GM18951 (cell line): ENCODE measurements at regions not wholly inside any gene's neighbourhood (a gene's known extent, or its start where the extent isn't known, plus 50 kb on each side); places are given as distances from the start of the nearest gene placed in this dataset.

ENCODE experiments used
- POLR2A ChIP-seq: IDR thresholded peaks from 4 replicates; pipeline ENCODE4 v1.6.1; 2011; ENCODE audit warnings: mild to moderate bottlenecking; ENCODE audit not compliant: insufficient read length, insufficient read depth; ENCODE audit errors: extremely low read depth
- in situ Hi-C: fragments of 300-500 bp; cut with MboI; formaldehyde crosslinking; loops from one replicate; pipeline ENCODE4 v1.12.0; 2022; ENCODE audit warnings: low sequenced_read_pairs, mixed read lengths, inconsistent platforms; ENCODE audit not compliant: unreplicated experiment

DNA sequence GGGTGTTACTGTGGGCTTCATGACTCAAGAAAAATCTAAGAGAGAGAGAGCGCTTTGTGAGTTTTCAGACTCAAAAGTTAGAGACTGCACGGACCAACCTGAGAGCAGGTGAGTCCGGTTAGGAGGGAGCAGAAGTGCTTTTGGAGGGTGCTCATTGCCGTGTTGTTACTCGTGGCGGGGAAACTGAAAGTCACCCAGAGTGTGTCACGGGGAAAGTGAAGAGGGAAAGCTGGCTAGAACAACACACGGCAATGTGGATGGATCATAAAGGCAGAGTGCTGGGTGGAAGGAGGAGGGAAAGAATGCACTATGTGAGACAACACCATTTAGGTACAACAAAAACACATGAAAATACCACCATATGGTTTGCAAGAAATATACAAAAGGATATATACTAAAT lies 112.3 kb downstream of the BDH1 start:
- TF ChIP-seq POLR2A: no peak
- in situ Hi-C loops: no loop called here

DNA sequence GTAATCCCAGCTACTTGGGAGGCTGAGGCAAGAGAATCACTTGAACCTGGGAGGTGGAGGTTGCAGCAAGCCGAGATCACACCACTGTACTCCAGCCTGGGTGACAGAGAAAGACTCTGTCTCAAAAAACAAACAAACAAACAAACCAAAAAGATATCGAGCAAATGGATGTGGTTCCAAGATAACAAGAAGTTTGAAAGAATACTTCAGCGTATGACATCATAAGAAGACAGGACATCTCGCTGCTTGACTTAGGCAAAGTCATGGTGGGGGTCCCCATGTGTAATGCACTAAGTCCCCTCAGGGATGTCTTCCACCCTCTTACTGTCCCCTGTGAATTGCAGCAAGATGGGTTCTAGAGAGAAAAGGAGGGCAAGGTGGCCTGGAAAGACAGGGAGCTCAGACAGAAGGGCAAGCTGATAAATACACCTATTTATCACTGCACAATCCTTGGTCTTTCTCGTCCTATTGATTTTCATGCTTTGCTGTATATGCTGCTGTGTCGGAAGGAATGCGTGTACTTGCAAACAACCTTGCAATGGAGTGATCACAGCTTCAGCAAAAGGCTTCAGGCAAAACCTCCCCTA lies 115.0 kb downstream of the BDH1 start:
- in situ Hi-C loops: no loop called here
- TF ChIP-seq POLR2A: no peak

- TF ChIP-seq POLR2A: no peak
- in situ Hi-C loops: loop anchor here (10.0 kb wide), 1 partner anchor 74 kb away; no protein-coding TSS in a partner anchor
Measured at GRCh38 chr3:197438906-197439305, 116.9 kb downstream of the BDH1 start.

DNA sequence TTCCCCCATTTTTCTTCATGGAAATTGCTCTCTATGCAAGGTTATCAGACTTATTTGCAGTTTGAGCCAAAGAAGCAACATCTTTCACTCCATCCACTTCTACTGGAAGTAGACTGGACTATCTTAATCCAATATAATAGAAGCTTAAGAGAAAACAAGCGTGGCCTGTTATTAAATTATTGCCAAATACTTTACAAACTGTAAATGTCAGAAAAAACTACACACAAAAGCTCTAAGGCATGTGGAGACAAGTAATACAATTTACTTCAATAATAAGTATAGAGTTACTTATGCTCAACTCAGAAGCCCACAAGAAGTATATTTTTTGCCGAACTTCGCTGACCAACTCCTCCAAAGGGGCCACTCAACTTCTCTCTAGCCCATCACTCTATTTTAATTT lies 120.3 kb downstream of the BDH1 start:
- in situ Hi-C loops: loop anchor here (10.0 kb wide), 1 partner anchor 71 kb away; no protein-coding TSS in a partner anchor
- TF ChIP-seq POLR2A: no peak

DNA sequence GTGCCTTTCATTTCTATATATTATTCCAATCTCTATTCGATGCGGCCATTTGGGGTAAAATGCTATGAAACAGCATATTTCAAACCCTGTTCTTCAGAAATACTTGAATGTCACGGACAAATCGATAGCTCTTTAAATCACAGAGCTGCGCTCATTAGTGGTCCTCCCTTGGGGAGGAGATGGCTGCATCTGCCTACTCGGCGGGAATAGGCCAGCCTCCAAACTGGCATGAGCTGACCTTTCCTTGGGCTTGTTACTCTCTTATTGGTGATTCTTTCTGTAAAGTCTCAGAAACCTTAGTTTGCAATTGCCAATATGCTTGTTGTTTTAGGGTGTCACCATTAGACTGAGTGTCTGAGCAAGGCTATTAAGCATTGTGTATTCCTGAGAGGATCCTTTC lies 120.9 kb downstream of the BDH1 start:
- in situ Hi-C loops: loop anchor here (10.0 kb wide), 1 partner anchor 70 kb away; no protein-coding TSS in a partner anchor
- no peak for TF ChIP-seq POLR2A

DNA sequence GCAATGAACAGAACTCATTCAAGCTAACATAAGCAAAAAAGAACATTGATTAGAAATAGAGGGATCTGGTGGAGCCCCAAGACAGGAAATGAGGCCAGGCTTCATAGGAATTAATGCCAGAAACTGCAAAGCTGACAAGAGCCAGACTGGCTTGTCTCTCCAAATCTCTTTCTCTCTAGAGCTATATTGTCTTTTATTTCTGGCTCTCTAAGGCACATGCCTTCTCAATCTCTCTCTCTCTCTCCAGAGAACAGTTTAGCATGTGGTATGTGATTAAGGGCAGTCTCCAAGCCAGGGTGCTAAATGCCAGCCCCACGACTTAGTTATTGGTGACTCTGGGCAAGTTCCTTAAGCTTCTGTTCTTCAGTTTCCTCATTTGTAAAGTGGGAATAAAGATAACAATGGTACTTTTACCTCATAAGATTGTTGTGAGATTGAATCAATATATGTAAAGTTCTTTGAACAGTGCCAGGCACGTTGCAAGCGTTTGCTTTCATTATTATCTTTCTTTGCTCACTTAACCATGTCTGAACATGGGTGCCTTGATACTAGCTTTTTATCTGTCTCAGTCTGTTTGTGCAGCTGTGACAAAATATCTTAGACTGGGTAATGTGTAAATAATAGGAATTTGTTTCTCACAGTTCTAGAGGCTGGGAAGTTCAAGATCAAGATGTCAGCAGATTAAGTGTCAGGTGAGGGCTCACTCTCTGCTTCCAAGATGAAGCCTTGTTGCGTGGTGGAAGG lies 123.2 kb downstream of the BDH1 start:
- in situ Hi-C loops: loop anchor here (10.0 kb wide), 1 partner anchor 68 kb away; no protein-coding TSS in a partner anchor

GRCh38 chr3:197431346-197431910 lies 124.3 kb downstream of the BDH1 start:
- TF ChIP-seq POLR2A: no peak
- in situ Hi-C loops: loop anchor here (10.0 kb wide), 1 partner anchor 67 kb away; no protein-coding TSS in a partner anchor

More for the DNA sequence above, 123.2 kb downstream of the BDH1 start:
- TF ChIP-seq POLR2A: no peak

DNA sequence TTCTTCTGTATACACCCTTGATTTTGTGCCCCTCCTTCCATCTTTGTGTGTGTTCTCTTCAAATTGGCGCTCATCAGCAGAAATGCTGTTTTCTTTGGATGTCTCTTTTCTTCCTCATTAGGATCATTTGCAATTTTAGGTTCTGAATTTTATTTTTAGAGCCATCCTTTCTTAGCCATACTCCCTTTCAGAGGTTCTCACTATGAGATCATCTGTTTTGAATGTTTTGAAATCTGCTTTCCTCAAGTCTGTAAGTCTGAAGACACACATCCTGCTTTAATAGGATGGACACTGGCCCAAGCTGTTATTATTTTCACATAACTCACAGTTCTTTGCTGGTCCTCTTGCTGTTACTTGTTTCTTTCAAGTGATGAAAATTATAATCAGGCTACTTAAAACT lies 124.8 kb downstream of the BDH1 start:
- TF ChIP-seq POLR2A: no peak
- in situ Hi-C loops: loop anchor here (10.0 kb wide), 1 partner anchor 66 kb away; no protein-coding TSS in a partner anchor

- in situ Hi-C loops: loop anchor here (10.0 kb wide), 1 partner anchor 66 kb away; no protein-coding TSS in a partner anchor
- TF ChIP-seq POLR2A: no peak
Measured at GRCh38 chr3:197430502-197430901, 125.3 kb downstream of the BDH1 start.

DNA sequence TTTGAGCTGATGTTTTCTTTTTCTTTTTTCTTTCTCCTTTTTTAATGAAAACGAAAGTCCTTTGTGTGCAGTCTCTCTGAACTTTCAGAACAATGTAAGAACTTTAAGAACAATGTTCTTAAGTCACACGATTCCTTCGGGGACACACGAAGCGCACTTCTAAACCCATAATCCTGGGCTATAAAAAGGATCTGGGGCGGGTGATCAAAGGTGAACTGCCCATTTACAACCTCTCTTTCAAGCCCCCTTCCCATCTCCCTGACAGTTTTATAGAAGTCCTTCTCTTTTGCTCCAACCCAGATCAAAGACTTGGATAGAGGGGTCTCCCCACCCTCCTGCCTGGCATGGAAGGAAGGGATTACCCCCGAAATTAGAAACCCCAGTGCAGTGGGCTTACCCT lies 126.8 kb downstream of the BDH1 start:
- no peak for TF ChIP-seq POLR2A
- in situ Hi-C loops: no loop called here

DNA sequence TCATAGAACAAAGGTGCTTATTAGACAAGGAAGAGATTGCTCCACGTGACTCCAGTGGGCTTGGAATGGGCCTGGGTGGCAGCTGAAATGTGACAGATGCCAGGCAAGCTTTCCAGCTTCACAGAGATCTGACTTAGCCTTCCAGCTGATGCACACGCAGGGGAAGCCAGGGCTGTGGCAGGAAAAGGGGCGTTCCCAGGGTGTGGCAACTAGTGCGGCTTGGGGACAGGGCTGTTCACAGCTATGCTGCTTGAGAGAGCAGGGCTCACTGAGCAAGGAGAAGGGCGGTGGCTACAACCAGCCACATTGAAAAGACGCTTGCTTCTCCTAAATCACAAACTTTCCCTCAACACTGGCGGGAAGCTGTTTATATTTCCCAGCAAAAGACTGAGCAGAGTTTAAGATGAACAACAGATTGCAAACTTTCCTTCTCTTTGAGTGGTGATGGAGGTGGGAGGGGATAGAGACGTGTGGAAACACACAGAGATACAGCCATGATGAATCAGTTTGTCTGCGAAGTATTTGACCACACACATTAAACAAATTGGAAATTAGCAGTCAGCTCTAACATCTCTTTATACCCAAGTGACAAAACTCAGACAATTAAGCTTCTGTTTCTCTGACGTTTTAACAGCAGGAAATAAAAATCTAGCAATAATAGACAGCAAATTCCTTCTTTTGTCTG lies 127.5 kb downstream of the BDH1 start:
- in situ Hi-C loops: no loop called here
- no peak for TF ChIP-seq POLR2A

DNA sequence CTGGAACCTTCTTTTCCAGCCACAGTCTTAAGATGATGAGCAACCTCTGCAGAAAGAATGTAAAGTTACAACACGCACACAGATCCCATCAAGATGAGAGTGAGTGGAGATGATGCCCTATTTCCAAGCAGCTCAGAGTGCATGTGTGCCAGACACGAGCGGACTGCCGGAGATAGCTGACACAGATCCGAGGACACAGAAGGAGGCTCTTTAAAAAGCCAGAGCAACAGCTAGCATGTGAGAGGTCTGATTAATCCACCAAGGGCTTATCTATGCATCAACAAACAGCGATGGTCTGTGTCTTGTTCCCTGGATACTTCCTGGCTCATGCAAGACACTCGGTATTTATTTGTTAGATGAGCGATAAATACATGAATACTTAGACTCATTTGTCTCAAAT lies 128.6 kb upstream of the DLG1 start:
- in situ Hi-C loops: no loop called here
- no peak for TF ChIP-seq POLR2A

GRCh38 chr3:197426121-197426566 lies 127.7 kb upstream of the DLG1 start:
- in situ Hi-C loops: no loop called here

More at GRCh38 chr3:197426121-197426566, 127.7 kb upstream of the DLG1 start:
- TF ChIP-seq POLR2A: no peak
